BE2C (cell line): ENCODE measurements at regions not wholly inside any gene's neighbourhood (a gene's known extent, or its start where the extent isn't known, plus 50 kb on each side); places are given as distances from the start of the nearest gene placed in this dataset.

Source experiments
- DNase-seq: peaks from one replicate; pipeline ENCODE4 v3.0.0-alpha.2; 2020
- H3K27me3 ChIP-seq: fragments of 250-450 bp; sonication (Bioruptor Pico); 2 replicates; pipeline ENCODE4 v1.5.1; 2020; ENCODE audit warnings: mild to moderate bottlenecking
- H3K36me3 ChIP-seq: fragments of 250-450 bp; sonication (Bioruptor Pico); 2 replicates; pipeline ENCODE4 v1.5.1; 2020; ENCODE audit warnings: mild to moderate bottlenecking
- H3K4me1 ChIP-seq: fragments of 250-450 bp; sonication (Bioruptor Pico); 2 replicates; pipeline ENCODE4 v1.5.1; 2020
- H3K4me3 ChIP-seq: 2 replicates; pipeline ENCODE4 v1.5.1; 2011; ENCODE audit warnings: low read depth, low read length
- H3K9me3 ChIP-seq: fragments of 250-450 bp; sonication (Bioruptor Pico); 2 replicates; pipeline ENCODE4 v1.5.1; 2020
- CTCF ChIP-seq: IDR thresholded peaks from 2 replicates; pipeline ENCODE4 v1.5.1; 2012; ENCODE audit warnings: mild to moderate bottlenecking, low read depth, low read length

- H3K27me3 ChIP-seq, result peaks cover 6% of the 10 kb centered on the region; the same call in 1 of the 2 replicates
These were observed 187.7 kb upstream of the E2F8 start for GRCh38 chr11:19428206-19429002.

GRCh38 chr11:19426756-19427403 is 186.1 kb upstream of the E2F8 start:
- no peak for DNase-seq
- peaks cover 6% of the 10 kb centered on the region; the same call in 1 of the 2 replicates for H3K27me3 ChIP-seq
- no peaks in the 10 kb centered on the region for H3K9me3 ChIP-seq
- no peak overlapping the region for H3K4me3 ChIP-seq
- TF ChIP-seq CTCF, result no peak
- no peaks in the 10 kb centered on the region for H3K4me1 ChIP-seq
- H3K36me3 ChIP-seq, result no peaks in the 10 kb centered on the region

More at GRCh38 chr11:19428206-19429002, 187.7 kb upstream of the E2F8 start:
- Histone ChIP-seq H3K4me3 (no peak overlapping the region), H3K4me1 (no peaks in the 10 kb centered on the region), H3K36me3 (no peaks in the 10 kb centered on the region), H3K9me3 (no peaks in the 10 kb centered on the region)
- no peak for DNase-seq
- no peak for TF ChIP-seq CTCF

- no peak overlapping the region for H3K4me3 ChIP-seq
- DNase-seq, result no peak
- TF ChIP-seq CTCF, result no peak
- H3K9me3 ChIP-seq, result no peaks in the 10 kb centered on the region
- no peaks in the 10 kb centered on the region for H3K36me3 ChIP-seq
- peaks cover 6% of the 10 kb centered on the region; the same call in 1 of the 2 replicates for H3K27me3 ChIP-seq
- H3K4me1 ChIP-seq, result no peaks in the 10 kb centered on the region
These were observed 185.4 kb upstream of the E2F8 start for GRCh38 chr11:19426011-19426755.

- DNase-seq, result no peak
- no peak overlapping the region for H3K4me3 ChIP-seq
- H3K36me3 ChIP-seq, result no peaks in the 10 kb centered on the region
- TF ChIP-seq CTCF, result no peak
- no peaks in the 10 kb centered on the region for H3K27me3 ChIP-seq
- no peaks in the 10 kb centered on the region for H3K9me3 ChIP-seq
- no peaks in the 10 kb centered on the region for H3K4me1 ChIP-seq
These were observed 181.5 kb upstream of the E2F8 start for GRCh38 chr11:19422276-19422675.

- Histone ChIP-seq H3K36me3 (no peaks in the 10 kb centered on the region), H3K9me3 (no peaks in the 10 kb centered on the region), H3K27me3 (no peaks in the 10 kb centered on the region), H3K4me3 (no peak overlapping the region), H3K4me1 (no peaks in the 10 kb centered on the region)
- TF ChIP-seq CTCF, result no peak
- no peak for DNase-seq
These were observed 180.3 kb upstream of the E2F8 start for GRCh38 chr11:19420868-19421533.
